IPS-11a (cell line): ENCODE measurements at regions not wholly inside any gene's neighbourhood (a gene's known extent, or its start where the extent isn't known, plus 50 kb on each side); places are given as distances from the start of the nearest gene placed in this dataset.
"Not testable (repeated sequence)": the region's sequence is repeated elsewhere in the genome, so short reads cannot be mapped to it uniquely, and the experiment has no call there.

Experiments used
- H3K4me3 ChIP-seq: one replicate; pipeline ENCODE4 v1.5.1; 2013; ENCODE audit warnings: low read depth, low read length, control low read depth

DNA sequence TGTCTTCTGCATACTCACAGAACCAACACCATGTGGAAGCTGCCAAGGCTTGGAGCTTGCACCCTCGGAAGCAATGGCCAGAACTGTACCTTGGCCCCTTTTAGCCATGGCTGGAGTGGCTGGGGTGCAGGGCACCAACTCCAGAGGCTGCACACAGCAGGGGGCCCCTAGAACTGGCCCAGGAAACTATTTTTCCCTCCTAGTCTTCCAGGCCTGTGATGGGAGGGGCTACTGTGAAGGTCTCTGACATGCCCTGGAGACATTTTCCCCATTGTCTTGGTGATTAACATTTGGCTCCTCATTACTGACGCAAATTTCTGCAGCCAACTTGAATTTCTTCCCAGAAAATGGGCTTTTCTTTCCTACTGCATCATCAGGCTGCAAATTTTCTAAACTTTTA, 248.6 kb upstream of the RHOBTB1 start:
- H3K4me3 ChIP-seq = not testable (repeated sequence)

- H3K4me3 ChIP-seq = no peak overlapping the region
Measured at GRCh38 chr10:61192042-61192441, 248.1 kb upstream of the RHOBTB1 start.

DNA sequence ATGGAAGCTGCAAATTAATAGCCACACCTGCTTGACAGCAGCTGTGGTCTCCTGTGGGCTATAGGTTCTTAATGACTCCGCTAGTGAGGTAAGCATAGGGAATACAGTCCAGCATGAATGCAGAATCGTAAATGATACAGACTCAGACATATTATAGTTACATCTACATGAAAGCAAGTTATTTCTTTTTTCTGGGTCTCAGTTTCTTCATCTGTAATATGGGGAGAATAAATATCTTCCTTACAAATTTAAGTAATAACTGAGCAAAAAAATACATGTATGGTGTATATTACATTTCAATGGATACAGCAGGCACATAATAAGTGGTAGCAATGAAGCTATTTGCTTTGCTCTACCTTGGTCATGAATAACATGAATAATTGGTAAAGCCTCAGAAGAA, 245.9 kb upstream of the RHOBTB1 start:
- no peak overlapping the region for H3K4me3 ChIP-seq

DNA sequence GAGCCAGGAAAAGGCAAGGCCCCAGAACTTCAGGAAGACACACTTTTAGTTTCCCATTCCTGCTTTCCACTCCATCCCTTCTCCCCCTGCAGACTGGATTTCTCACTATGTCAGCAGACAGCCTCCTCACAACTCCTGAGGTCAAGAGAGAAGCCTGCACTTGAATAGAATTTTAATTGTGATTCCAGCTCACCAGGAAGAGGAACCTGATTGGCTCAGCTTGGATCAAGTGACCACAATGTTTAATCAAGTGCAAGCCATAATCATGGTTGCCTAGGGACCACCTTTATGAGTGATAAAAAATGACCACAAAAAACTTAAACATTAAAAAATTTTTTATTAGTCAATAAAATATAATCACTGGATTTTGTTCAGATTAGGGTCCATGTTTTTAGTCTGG, 244.7 kb upstream of the RHOBTB1 start:
- H3K4me3 ChIP-seq = no peak overlapping the region

DNA sequence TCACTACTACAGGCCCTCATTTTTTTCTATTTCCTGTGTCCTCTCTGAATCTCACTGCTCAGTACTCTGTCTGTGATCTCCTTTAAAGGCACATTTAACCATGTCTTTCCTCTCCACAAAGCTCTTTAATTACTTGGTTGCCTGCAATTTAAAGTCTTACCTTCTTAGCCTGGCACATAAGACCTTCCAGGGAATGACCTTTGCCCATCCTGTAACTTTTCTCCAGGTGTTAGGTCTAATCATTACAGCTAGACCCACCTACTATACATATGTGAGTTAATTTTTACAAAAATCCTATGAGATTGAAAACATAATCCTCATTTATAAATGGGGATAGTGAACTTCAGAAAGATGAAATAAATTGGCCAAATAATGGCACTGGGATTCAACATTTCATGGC, 244.1 kb upstream of the RHOBTB1 start:
- no peak overlapping the region for H3K4me3 ChIP-seq

DNA sequence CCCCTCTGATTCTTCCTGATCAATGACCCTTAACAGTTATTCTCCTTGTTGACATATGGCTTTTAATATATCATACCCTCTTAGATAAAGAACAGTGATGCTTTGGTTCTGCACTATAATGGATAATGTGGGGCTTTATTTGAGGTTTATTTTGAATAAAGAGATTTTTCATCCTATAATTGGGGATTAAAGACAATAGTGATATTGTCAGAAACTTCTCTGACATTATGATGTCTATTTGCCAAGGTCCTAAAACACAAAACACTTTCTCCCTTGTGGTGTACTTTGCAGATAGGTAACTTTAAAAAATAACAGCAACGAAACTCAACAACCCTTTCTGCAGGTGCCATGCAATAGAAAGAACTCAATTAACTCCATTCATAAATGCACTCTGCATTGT, 243.6 kb upstream of the RHOBTB1 start:
- no peak overlapping the region for H3K4me3 ChIP-seq

- H3K4me3 ChIP-seq = no peak overlapping the region
Measured at GRCh38 chr10:61186408-61186807, 242.4 kb upstream of the RHOBTB1 start.

- no peak overlapping the region for H3K4me3 ChIP-seq
Measured at GRCh38 chr10:61184429-61184828, 240.4 kb upstream of the RHOBTB1 start.

- no peak overlapping the region for H3K4me3 ChIP-seq
Measured at GRCh38 chr10:61183967-61184366, 240.0 kb upstream of the RHOBTB1 start.

GRCh38 chr10:61181832-61182231, 237.8 kb upstream of the RHOBTB1 start:
- H3K4me3 ChIP-seq = no peak overlapping the region

GRCh38 chr10:61179771-61180170, 235.8 kb upstream of the RHOBTB1 start:
- no peak overlapping the region for H3K4me3 ChIP-seq

DNA sequence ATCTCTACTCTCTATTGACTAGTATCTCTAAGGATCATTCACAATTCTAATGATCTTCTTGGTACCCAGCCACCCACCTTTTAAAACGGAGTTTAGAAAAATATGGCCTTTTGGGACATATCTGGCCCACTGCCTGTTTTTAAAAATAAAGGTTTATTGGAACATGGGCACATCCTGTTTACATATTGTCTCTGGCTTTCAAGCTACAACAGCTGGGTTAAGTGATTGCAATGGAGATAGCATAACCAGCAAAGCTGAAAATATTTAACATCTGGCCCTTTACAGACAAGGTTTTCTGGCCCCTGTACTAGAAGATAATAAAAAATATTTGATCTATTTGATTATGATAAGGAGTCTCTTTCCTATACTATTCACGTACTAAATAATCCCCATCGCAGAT, 232.4 kb upstream of the RHOBTB1 start:
- no peak overlapping the region for H3K4me3 ChIP-seq

DNA sequence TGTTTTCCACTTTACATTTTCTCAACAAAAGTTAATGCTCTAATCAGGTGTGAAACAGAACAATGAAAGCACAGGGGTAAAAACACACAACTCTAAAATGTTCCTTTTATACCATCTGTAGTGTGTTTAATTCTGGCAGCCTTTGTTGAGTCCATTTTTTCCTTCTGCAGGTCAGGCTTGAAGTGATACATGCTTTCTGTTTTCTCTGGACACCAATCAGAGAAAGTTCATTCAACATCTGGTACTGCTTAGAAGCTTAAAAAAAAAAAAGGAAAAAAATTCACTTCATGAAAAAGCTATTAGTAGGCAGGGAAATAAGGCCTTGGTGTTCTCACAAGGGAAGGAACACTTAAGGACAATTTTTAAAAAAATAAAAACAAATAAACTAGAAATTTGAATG, 231.3 kb upstream of the RHOBTB1 start:
- no peak overlapping the region for H3K4me3 ChIP-seq

- no peak overlapping the region for H3K4me3 ChIP-seq
Measured at GRCh38 chr10:61173450-61173849, 229.5 kb upstream of the RHOBTB1 start.

- no peak overlapping the region for H3K4me3 ChIP-seq
Measured at GRCh38 chr10:61172182-61172926, 228.4 kb upstream of the RHOBTB1 start.

- H3K4me3 ChIP-seq = no peak overlapping the region
Measured at GRCh38 chr10:61170594-61170993, 226.6 kb upstream of the RHOBTB1 start.

GRCh38 chr10:61169294-61169693, 225.3 kb upstream of the RHOBTB1 start:
- H3K4me3 ChIP-seq = no peak overlapping the region

DNA sequence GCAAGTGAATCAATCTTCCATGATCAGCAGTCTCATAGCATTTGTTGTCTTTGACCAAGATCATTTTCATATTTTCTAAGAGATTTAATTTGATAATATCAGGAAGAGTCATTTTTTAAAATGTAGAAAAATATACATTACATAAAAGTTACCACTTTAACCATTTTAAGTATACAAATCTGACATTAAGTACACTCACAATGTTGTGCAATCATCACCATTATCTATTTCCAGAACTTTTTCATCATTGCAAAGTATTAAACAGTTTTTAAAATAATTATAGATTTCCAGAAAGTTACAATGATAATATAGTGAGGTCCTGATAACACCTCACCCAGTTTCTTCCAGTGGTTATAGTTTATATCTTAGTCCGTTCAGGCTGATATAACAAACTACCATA, 222.5 kb upstream of the RHOBTB1 start:
- no peak overlapping the region for H3K4me3 ChIP-seq

DNA sequence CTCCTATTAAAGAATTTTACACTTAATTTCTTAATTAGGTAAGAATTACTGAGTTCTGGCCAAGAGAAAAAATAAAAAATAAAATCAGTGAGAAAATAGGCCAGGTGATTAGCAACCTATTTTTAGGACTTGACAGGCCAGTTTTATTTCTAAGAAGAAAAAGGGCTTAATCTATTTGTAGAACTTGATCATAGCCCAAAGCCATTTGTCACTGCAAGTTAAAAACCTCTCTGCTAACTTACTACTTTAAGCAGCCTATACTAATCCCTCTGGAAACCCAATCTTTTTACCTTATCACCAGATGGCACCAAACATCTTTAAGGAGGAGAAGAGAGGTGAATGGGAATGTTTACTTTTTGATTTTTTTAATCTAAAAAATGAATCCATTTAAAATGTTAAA, 222.1 kb upstream of the RHOBTB1 start:
- no peak overlapping the region for H3K4me3 ChIP-seq

DNA sequence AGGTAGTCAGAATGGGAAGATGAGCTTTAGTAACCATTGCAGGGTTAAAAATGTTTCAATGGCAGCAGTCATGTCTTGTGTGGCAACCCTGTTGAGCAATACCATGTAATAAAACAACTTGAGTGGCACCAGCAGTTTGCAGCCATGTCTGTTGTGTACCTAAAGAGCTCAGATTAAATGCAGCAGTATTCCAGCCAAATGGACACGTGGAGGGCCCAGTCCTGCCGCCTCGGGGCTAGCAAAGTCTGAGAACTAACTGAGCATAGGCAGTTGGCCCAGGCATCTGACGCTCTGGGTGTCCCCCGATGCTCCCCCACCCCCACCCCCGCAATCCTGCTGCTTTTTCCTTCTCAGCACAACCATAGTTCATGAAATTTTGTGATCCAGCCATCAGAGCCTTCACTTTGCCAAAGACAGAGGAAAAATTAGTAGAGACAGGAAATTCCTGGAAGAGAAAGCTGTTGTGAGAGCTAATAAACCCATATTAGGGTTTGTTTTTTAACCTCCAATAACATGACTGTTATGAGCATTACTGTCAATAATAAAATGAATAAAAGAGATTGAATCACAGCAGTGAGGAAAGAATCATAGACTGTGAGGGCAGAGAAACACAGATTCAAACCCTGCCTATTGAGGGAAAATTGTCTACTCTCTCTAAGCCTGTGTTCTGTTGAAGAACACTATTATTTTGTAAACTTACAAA, 220.6 kb upstream of the RHOBTB1 start:
- no peak overlapping the region for H3K4me3 ChIP-seq

DNA sequence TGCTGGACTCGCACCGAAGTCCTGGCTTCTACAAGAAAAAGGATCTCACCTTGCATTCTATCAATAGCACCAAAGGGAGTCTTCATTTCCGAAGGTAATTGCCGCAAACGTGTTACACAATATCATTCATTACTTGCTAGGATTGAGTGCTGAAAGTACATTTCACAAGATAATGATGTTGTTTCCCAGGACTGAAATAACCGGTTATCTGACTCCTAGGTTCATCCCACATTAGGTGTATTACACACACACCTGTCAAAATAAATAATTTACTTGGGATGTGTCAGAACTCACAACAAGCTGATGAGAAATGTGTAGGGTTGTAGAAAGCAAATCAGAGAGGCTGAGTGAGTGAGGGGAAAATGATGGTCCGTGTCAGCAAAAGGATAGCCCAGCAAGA, 219.4 kb upstream of the RHOBTB1 start:
- H3K4me3 ChIP-seq = no peak overlapping the region

DNA sequence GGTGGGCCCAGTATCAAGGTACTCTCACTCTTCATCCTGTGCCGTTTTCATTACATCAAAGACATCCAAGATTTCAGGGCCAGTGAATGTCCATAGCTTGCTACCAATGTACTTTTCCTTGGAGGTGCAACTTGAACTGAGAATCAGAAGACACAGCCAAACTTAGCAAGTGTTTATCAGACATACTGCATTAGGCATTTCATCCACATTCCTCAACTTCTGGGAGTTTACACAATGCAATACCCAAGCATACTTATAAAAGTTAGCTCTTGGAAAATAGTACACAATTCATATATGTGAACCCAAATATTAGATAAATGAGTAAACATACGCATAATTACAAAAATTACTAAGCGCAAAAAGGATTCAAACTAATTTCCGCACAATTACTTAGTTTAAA, 216.3 kb upstream of the RHOBTB1 start:
- no peak overlapping the region for H3K4me3 ChIP-seq

DNA sequence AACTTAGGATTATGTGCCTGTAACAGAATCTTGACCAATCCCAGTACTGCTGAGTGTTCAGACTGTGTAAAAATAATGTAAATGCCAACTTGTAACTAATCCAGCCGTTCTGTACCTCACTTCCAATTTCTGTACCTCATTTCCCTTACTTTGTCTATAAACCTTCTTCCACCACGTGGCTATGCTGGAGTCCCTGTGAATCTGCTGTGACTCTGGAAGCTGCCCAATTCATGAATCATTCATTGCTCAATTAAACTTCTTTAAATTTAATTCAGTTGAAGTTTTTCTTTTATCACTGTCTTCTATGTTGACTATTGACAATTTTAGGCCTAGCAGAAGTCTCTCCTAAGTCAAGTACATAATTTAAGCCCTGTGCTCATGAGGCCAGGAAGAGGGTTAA, 215.3 kb upstream of the RHOBTB1 start:
- H3K4me3 ChIP-seq = no peak overlapping the region
